ENCODE measurements at regions not wholly inside any gene's neighbourhood (a gene's known extent, or its start where the extent isn't known, plus 50 kb on each side); places are given as distances from the start of the nearest gene placed in this dataset.

- TF ChIP-seq EZH2 (IDR thresholded peaks at IDR 0.05; ENCODE audit: borderline replicate concordance, low read length) (no peak), CTCF (IDR thresholded peaks at IDR 0.05; ENCODE audit: low read length) (no peak)
These were observed 526.7 kb upstream of the NRP1 start for GRCh38 chr10:33861016-33861704.

All from OCI-LY1 (cell line).